ENCODE measurements at regions not wholly inside any gene's neighbourhood (a gene's known extent, or its start where the extent isn't known, plus 50 kb on each side); places are given as distances from the start of the nearest gene placed in this dataset.

DNA sequence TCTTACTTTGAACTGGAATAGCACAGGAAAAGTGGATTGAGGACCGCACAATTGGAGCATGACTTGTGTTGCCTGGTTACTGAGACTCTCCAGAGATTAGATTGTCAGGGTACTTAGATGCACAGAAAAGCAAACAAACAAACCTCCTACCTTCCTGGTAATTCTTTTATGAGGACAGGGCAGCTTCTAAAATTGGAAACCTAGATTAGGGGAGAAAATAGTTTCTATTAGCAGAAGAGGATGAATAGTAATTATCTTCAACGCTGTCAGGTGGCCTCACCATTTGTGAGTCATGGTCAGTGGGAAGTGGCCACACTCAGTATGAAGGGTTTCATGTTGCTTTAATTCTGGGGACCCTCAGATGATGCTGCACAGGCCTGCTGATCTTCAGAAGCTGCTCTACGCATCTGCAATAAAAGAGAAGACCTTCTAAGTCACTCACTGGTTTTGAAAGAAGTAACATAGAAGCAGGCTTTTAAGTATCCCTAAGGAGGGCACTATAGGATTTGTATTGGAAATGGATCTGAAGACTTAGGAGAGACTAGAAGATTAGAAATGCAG is 106.8 kb downstream of the LACC1 start:
- TF ChIP-seq, protein P1, sequence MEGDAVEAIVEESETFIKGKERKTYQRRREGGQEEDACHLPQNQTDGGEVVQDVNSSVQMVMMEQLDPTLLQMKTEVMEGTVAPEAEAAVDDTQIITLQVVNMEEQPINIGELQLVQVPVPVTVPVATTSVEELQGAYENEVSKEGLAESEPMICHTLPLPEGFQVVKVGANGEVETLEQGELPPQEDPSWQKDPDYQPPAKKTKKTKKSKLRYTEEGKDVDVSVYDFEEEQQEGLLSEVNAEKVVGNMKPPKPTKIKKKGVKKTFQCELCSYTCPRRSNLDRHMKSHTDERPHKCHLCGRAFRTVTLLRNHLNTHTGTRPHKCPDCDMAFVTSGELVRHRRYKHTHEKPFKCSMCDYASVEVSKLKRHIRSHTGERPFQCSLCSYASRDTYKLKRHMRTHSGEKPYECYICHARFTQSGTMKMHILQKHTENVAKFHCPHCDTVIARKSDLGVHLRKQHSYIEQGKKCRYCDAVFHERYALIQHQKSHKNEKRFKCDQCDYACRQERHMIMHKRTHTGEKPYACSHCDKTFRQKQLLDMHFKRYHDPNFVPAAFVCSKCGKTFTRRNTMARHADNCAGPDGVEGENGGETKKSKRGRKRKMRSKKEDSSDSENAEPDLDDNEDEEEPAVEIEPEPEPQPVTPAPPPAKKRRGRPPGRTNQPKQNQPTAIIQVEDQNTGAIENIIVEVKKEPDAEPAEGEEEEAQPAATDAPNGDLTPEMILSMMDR (IDR thresholded peaks at IDR 0.05; ENCODE audit: borderline replicate concordance, extremely low read depth, insufficient read depth) = no peak
- Histone ChIP-seq H3K36me3 (ENCODE audit: control insufficient read depth in 2 of 3, insufficient read depth in 3 of 3, low read length in 3 of 3) (no peaks in the 10 kb centered on the region), H3K4me1 (ENCODE audit: control insufficient read depth in 2 of 3, insufficient read depth in 2 of 3, low read depth in 1 of 3, low read length in 3 of 3) (peaks cover 0 to 10% (median 3%) of the 10 kb centered on the region in 3 donors), H3K27me3 (ENCODE audit: control insufficient read depth, insufficient read depth, low read length) (no peaks in the 10 kb centered on the region), H3K27ac (ENCODE audit: low read depth in 2 of 2, low read length in 2 of 2) (no peak overlapping the region), H3K9me3 (ENCODE audit: control insufficient read depth in 2 of 3, insufficient read depth in 1 of 3, low read length in 3 of 3) (no peaks in the 10 kb centered on the region), H3K9ac (ENCODE audit: low read length in 3 of 3) (no peak overlapping the region), H3K4me3 (ENCODE audit: low read length in 3 of 3) (no peak overlapping the region)
- intact Hi-C loops (cut with DNase I) = no loop called here
- peak in 2 of 5 donors; percentile 42 to 57 for DNase-seq
- FAIRE-seq = no peak

DNA sequence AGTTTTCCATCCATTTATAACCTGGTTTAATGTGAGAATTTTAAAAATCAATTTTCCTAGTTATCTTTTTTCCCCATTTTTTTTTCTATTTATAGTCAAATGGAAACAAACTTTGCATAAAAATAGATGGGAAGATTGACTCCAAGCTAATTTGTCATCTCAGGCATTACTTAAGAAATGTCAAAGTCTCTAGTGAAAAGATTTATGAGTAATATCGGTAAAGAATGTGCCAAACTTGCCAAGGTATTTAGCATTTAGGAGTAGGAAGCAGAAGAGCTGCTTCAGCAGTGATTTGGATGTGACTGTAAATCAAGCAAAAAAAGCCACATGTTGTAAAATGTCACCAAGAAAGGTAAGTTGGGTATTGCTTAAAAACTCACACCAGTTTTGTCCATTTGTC is 108.6 kb downstream of the LACC1 start:
- Histone ChIP-seq H3K4me1 (ENCODE audit: control insufficient read depth in 2 of 3, insufficient read depth in 2 of 3, low read depth in 1 of 3, low read length in 3 of 3) (peaks cover 0 to 10% (median 3%) of the 10 kb centered on the region in 3 donors), H3K36me3 (ENCODE audit: control insufficient read depth in 2 of 3, insufficient read depth in 3 of 3, low read length in 3 of 3) (no peaks in the 10 kb centered on the region), H3K27me3 (ENCODE audit: control insufficient read depth, insufficient read depth, low read length) (no peaks in the 10 kb centered on the region), H3K4me3 (ENCODE audit: low read length in 3 of 3) (no peak overlapping the region), H3K9me3 (ENCODE audit: control insufficient read depth in 2 of 3, insufficient read depth in 1 of 3, low read length in 3 of 3) (no peaks in the 10 kb centered on the region), H3K9ac (ENCODE audit: low read length in 3 of 3) (no peak overlapping the region), H3K27ac (ENCODE audit: low read depth in 2 of 2, low read length in 2 of 2) (no peak overlapping the region)
- TF ChIP-seq, protein P1 (IDR thresholded peaks at IDR 0.05; ENCODE audit: borderline replicate concordance, extremely low read depth, insufficient read depth) = no peak
- intact Hi-C loops (cut with DNase I) = no loop called here
- DNase-seq (no peak), FAIRE-seq (no peak)

DNA sequence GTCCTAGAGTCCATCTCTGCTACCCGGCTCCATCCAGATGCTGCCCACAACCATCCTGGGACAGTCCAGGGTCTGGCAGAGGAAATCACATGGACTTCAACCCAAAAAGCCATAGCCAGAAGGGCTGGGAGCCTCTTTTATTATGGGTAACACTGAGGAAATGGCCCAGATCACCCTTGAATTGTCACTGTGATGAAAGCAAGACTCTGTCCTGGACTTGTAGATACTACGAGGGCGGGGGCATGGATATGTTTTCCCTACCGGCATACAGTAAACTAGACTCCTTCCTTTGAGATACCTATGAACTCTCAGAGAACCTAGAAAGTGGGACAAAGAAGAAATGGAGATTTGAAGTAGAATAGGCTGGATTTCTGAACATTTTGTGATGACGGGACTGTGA is 110.3 kb downstream of the LACC1 start:
- no peak for FAIRE-seq
- TF ChIP-seq, protein P1 (IDR thresholded peaks at IDR 0.05; ENCODE audit: borderline replicate concordance, extremely low read depth, insufficient read depth) = no peak
- Histone ChIP-seq H3K4me3 (ENCODE audit: low read length in 3 of 3) (no peak overlapping the region), H3K27me3 (ENCODE audit: control insufficient read depth, insufficient read depth, low read length) (no peaks in the 10 kb centered on the region), H3K36me3 (ENCODE audit: control insufficient read depth in 2 of 3, insufficient read depth in 3 of 3, low read length in 3 of 3) (no peaks in the 10 kb centered on the region), H3K9me3 (ENCODE audit: control insufficient read depth in 2 of 3, insufficient read depth in 1 of 3, low read length in 3 of 3) (peaks cover 0 to 4% (median 2%) of the 10 kb centered on the region in 3 donors), H3K27ac (ENCODE audit: low read depth in 2 of 2, low read length in 2 of 2) (no peak overlapping the region), H3K9ac (ENCODE audit: low read length in 3 of 3) (no peak overlapping the region), H3K4me1 (ENCODE audit: control insufficient read depth in 2 of 3, insufficient read depth in 2 of 3, low read depth in 1 of 3, low read length in 3 of 3) (peaks cover 0 to 10% (median 3%) of the 10 kb centered on the region in 3 donors)
- DNase-seq = no peak
- intact Hi-C loops (cut with DNase I) = no loop called here

DNA sequence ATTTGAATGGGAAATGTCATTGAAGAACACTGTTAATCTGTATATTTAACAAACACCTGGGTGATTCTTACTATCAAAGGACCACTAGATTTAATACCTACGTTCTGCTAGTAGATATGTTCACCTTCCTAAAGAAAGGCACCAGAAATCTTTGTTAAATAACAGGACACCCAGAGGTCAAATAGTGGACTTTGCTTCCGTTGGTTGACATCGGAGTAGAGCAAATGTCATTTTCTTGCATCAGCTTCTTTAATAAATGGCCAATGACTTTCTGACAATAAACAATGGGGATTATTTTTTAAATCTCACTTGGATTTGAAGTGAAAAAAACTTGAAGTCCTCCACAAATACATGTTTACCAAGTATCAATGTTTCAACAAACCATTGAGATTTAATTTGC is 111.1 kb downstream of the LACC1 start:
- H3K27ac ChIP-seq (ENCODE audit: low read depth in 2 of 2, low read length in 2 of 2) = no peak overlapping the region
- no peak for DNase-seq
- no peak overlapping the region for H3K9ac ChIP-seq (ENCODE audit: low read length in 3 of 3)
- H3K4me1 ChIP-seq (ENCODE audit: control insufficient read depth in 2 of 3, insufficient read depth in 2 of 3, low read depth in 1 of 3, low read length in 3 of 3) = peaks cover 0 to 7% (median 0%) of the 10 kb centered on the region in 3 donors
- FAIRE-seq = no peak
- TF ChIP-seq, protein P1 (IDR thresholded peaks at IDR 0.05; ENCODE audit: borderline replicate concordance, extremely low read depth, insufficient read depth) = no peak
- no peaks in the 10 kb centered on the region for H3K27me3 ChIP-seq (ENCODE audit: control insufficient read depth, insufficient read depth, low read length)
- no peaks in the 10 kb centered on the region for H3K36me3 ChIP-seq (ENCODE audit: control insufficient read depth in 2 of 3, insufficient read depth in 3 of 3, low read length in 3 of 3)
- H3K9me3 ChIP-seq (ENCODE audit: control insufficient read depth in 2 of 3, insufficient read depth in 1 of 3, low read length in 3 of 3) = peaks cover 0 to 10% (median 2%) of the 10 kb centered on the region in 3 donors
- no peak overlapping the region for H3K4me3 ChIP-seq (ENCODE audit: low read length in 3 of 3)
- intact Hi-C loops (cut with DNase I) = no loop called here

Measured in kidney (tissue), 13 donors.